Neural progenitor cell (in vitro differentiated cells): ENCODE measurements at regions not wholly inside any gene's neighbourhood (a gene's known extent, or its start where the extent isn't known, plus 50 kb on each side); places are given as distances from the start of the nearest gene placed in this dataset.

ENCODE experiments used
- CTCF ChIP-seq: fragments of 200-600 bp; sonication (generic); IDR thresholded peaks from 2 replicates; pipeline ENCODE4 v1.5.1; 2017; ENCODE audit warnings: antibody characterized with exemption, mild to moderate bottlenecking
- EZH2 ChIP-seq: fragments of 200-600 bp; sonication (generic); IDR thresholded peaks from 2 replicates; pipeline ENCODE4 v1.6.1; 2017; ENCODE audit warnings: antibody characterized with exemption, mild to moderate bottlenecking, moderate library complexity
- EZH2phosphoT487 ChIP-seq: fragments of 200-600 bp; sonication (generic); IDR thresholded peaks from 2 replicates; pipeline ENCODE4 v1.6.1; 2017; ENCODE audit warnings: antibody characterized with exemption

DNA sequence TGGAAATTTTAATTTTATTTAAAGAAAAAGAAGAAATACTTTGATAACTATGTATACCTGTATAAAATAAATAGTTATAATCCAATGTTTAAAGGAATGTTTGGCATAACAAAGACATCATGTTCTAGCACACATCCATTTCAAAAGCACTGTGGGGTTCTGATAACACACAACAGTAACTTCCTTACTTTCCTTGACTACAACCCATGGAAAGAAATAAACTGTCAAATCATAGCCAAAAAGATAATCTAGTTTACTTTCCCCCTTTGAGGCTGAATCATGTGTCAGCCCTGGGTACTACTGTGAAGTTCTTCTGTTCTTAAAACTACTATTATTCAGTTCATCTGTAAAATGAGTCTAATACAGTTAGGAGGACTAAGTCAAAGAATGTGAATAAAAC is 61.4 kb upstream of the PKIB start:
- TF ChIP-seq CTCF = no peak
- TF ChIP-seq EZH2phosphoT487 = no peak
- no peak for TF ChIP-seq EZH2
